Smooth muscle cell (in vitro differentiated cells): ENCODE measurements at regions not wholly inside any gene's neighbourhood (a gene's known extent, or its start where the extent isn't known, plus 50 kb on each side); places are given as distances from the start of the nearest gene placed in this dataset.

Experiments
- DNase-seq: peaks from one replicate; lab custom pipeline; 2025; ENCODE audit not compliant: unreplicated experiment; lab: John Stamatoyannopoulos, UW
- H2AFZ ChIP-seq: fragments of 200-600 bp; sonication (generic); 2 replicates; pipeline ENCODE4 v1.6.0; 2016; ENCODE audit warnings: antibody characterized with exemption, low read depth, mild to moderate bottlenecking
- H3F3A ChIP-seq: fragments of 200-600 bp; sonication (generic); 2 replicates; pipeline ENCODE4 v1.6.0; 2017; ENCODE audit warnings: antibody characterized with exemption, low read depth
- H3K27ac ChIP-seq: fragments of 200-600 bp; sonication (generic); 2 replicates; pipeline ENCODE4 v1.5.1; 2016; ENCODE audit warnings: low read depth, mild to moderate bottlenecking
- H3K27me3 ChIP-seq: fragments of 200-600 bp; sonication (generic); 2 replicates; pipeline ENCODE4 v1.6.1; 2016; ENCODE audit warnings: low read depth, mild to moderate bottlenecking
- H3K36me3 ChIP-seq: fragments of 200-600 bp; sonication (generic); 2 replicates; pipeline ENCODE4 v1.5.1; 2016; ENCODE audit warnings: low read depth
- H3K4me1 ChIP-seq: fragments of 200-600 bp; sonication (generic); 2 replicates; pipeline ENCODE4 v1.5.1; 2016; ENCODE audit warnings: low read depth
- H3K4me2 ChIP-seq: fragments of 200-600 bp; sonication (generic); 2 replicates; pipeline ENCODE4 v1.6.0; 2016; ENCODE audit warnings: mild to moderate bottlenecking
- H3K4me3 ChIP-seq: fragments of 200-600 bp; sonication (generic); 2 replicates; pipeline ENCODE4 v1.5.1; 2016; ENCODE audit warnings: mild to moderate bottlenecking
- H3K79me2 ChIP-seq: fragments of 200-600 bp; sonication (generic); 2 replicates; pipeline ENCODE4 v1.6.0; 2016; ENCODE audit warnings: low read depth, mild to moderate bottlenecking
- H3K9ac ChIP-seq: fragments of 200-600 bp; sonication (generic); 2 replicates; pipeline ENCODE4 v1.6.0; 2016; ENCODE audit warnings: low read depth
- H3K9me3 ChIP-seq: fragments of 200-600 bp; sonication (generic); replicated peaks from 2 replicates; pipeline ENCODE4 v1.5.1; 2016; ENCODE audit warnings: low read depth
- H4K20me1 ChIP-seq: fragments of 200-600 bp; sonication (generic); 2 replicates; pipeline ENCODE4 v1.6.0; 2016; ENCODE audit warnings: low read depth
- WGBS: methylation state at CpG from one replicate; pipeline ENCODE4 v1.1.7; 2016; ENCODE audit warnings: low lambda C conversion rate; 5-methylcytosine and 5-hydroxymethylcytosine counted together
- TF ChIP-seq, protein P1 (sequence below): fragments of 200-600 bp; sonication (generic); IDR thresholded peaks from 2 replicates; pipeline ENCODE4 v1.5.1; 2017; ENCODE audit warnings: borderline replicate concordance, mild to moderate bottlenecking, antibody characterized with exemption; ENCODE audit not compliant: insufficient read depth, poor library complexity, severe bottlenecking

DNA sequence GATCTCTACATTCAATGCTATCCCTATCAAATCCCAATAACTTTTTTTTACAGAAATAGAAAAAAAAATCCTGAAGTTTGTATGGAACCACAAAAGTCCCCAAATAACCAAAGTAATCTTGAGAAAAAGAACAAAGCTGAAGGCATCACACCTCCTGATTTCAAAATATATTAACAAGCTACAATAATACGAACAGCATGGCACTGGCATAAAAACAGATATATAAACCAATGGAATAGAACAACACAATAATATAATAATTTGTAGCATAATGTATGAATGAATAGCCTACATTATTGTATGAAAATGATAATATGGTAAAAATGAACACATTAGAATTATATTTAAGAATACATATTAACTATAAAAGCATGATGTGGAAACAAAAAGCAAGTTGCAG is 76.7 kb upstream of the TMC3 start:
- Histone ChIP-seq H3K4me2 (no peak overlapping the region), H3K36me3 (no peaks in the 10 kb centered on the region), H3K4me1 (no peaks in the 10 kb centered on the region), H3K9ac (no peak overlapping the region), H3K27ac (no peak overlapping the region), H3K4me3 (no peak overlapping the region), H3K79me2 (no peaks in the 10 kb centered on the region), H3F3A (no peaks in the 10 kb centered on the region), H3K27me3 (no peaks in the 10 kb centered on the region), H3K9me3 (no peaks in the 10 kb centered on the region), H2AFZ (no peak overlapping the region), H4K20me1 (no peaks in the 10 kb centered on the region)
- whole genome bisulfite sequencing, result 86% methylated on average over 1 of the region's 1 CpG
- DNase-seq, result no peak
- TF ChIP-seq, protein P1, sequence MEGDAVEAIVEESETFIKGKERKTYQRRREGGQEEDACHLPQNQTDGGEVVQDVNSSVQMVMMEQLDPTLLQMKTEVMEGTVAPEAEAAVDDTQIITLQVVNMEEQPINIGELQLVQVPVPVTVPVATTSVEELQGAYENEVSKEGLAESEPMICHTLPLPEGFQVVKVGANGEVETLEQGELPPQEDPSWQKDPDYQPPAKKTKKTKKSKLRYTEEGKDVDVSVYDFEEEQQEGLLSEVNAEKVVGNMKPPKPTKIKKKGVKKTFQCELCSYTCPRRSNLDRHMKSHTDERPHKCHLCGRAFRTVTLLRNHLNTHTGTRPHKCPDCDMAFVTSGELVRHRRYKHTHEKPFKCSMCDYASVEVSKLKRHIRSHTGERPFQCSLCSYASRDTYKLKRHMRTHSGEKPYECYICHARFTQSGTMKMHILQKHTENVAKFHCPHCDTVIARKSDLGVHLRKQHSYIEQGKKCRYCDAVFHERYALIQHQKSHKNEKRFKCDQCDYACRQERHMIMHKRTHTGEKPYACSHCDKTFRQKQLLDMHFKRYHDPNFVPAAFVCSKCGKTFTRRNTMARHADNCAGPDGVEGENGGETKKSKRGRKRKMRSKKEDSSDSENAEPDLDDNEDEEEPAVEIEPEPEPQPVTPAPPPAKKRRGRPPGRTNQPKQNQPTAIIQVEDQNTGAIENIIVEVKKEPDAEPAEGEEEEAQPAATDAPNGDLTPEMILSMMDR, result no peak

DNA sequence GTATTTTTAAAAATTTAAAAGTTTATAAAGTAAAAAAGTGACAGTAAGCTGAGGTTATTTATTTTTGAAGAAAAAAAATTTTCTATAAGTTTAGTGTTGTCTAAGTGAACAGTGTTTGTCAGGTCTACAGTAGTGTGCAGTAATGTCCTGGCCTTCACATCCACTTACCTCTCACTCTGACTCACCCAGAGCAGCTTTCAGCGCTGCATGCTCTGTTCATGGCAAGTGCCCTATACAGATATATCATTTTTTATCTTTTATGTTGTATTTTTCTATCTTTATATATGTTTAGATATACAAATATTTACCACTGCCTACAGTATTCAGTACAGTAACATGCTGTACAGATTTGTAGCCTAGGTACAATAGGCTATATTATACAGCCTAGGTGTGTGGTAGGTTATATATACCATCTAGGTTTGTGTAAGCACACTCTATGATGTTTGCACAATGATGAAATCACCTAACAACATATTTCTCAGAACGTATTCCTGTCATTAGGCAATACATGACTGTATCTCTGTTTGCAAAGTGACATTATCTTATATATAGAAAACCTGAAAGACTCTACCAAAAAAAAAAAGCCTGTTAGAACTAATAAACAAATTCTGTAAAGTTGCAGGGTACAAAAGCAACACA is 75.9 kb upstream of the TMC3 start:
- H3K9me3 ChIP-seq, result no peaks in the 10 kb centered on the region
- TF ChIP-seq, protein P1, result no peak
- H3K79me2 ChIP-seq, result no peaks in the 10 kb centered on the region
- no peak for DNase-seq
- H3K36me3 ChIP-seq, result no peaks in the 10 kb centered on the region
- 77% methylated on average over 2 of the region's 2 CpGs for WGBS
- no peaks in the 10 kb centered on the region for H3K4me1 ChIP-seq
- H3K9ac ChIP-seq, result no peak overlapping the region
- no peak overlapping the region for H2AFZ ChIP-seq
- H3K4me2 ChIP-seq, result no peak overlapping the region
- H3K27ac ChIP-seq, result no peak overlapping the region
- no peak overlapping the region for H3K4me3 ChIP-seq
- H4K20me1 ChIP-seq, result no peaks in the 10 kb centered on the region
- no peaks in the 10 kb centered on the region for H3F3A ChIP-seq
- H3K27me3 ChIP-seq, result no peaks in the 10 kb centered on the region

DNA sequence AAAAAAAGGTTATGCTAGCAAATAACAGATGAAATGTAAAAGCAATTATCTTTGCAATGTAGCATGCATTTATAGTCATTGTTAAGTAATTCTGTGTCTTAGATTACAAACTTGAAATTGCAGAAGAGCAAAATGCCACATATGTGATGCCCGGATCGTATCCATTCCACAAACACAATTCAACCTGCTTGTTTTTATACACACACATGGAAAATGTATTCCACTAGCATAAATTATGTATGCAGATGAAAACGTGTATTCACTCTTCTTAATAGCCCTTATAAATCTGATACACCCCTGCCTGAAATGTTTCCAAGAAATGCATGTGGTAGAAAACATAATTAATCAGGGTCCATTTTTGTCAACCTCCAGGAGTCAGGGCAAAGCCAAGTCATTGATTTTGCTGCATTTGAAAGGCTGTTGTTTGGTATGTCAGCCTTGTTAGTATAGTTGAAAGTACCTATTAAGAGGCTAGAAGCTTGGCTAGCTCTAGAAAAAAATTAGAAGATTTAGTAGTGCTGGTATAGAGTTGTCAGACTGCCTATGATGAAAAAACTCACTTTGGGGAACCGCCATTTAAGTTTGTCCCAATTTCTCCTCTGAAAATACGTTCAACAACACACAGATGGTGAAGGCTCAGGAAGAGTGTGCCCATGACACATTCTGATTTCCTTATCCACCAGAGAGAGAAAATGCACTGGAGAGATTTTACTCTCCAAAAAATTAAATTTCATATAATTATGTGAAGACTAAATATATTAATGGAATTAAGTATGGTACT is 69.2 kb upstream of the TMC3 start:
- Histone ChIP-seq H3K4me3 (no peak overlapping the region), H3K9me3 (no peaks in the 10 kb centered on the region), H3K36me3 (no peaks in the 10 kb centered on the region), H3K79me2 (no peaks in the 10 kb centered on the region), H3K27ac (no peak overlapping the region), H4K20me1 (no peaks in the 10 kb centered on the region), H3F3A (no peaks in the 10 kb centered on the region), H2AFZ (no peak overlapping the region), H3K9ac (no peak overlapping the region), H3K4me1 (no peaks in the 10 kb centered on the region), H3K4me2 (no peak overlapping the region), H3K27me3 (no peaks in the 10 kb centered on the region)
- 84% methylated on average over 5 of the region's 5 CpGs for WGBS
- TF ChIP-seq, protein P1, result no peak
- no peak for DNase-seq
